ENCODE measurements at regions not wholly inside any gene's neighbourhood (a gene's known extent, or its start where the extent isn't known, plus 50 kb on each side); places are given as distances from the start of the nearest gene placed in this dataset.
"Not testable (repeated sequence)": the region's sequence is repeated elsewhere in the genome, so short reads cannot be mapped to it uniquely, and the experiment has no call there.

- not testable (repeated sequence) for H3K27ac ChIP-seq
These were observed 173.9 kb downstream of the TJP1 start for GRCh38 chr15:29648415-29648814.

- no peak for TF ChIP-seq CTCF (conservative IDR thresholded peaks at IDR 0.05)
These were observed 176.4 kb downstream of the TJP1 start for GRCh38 chr15:29645841-29646240.

GRCh38 chr15:29644361-29644760 is 177.9 kb downstream of the TJP1 start:
- H3K27ac ChIP-seq = not testable (repeated sequence)

More at GRCh38 chr15:29645841-29646240, 176.4 kb downstream of the TJP1 start:
- no peak overlapping the region for H3K27ac ChIP-seq

GRCh38 chr15:29638781-29639180 is 183.5 kb downstream of the TJP1 start:
- H3K27ac ChIP-seq = no peak overlapping the region
- TF ChIP-seq CTCF (conservative IDR thresholded peaks at IDR 0.05) = no peak

GRCh38 chr15:29638011-29638410 is 184.3 kb downstream of the TJP1 start:
- no peak for TF ChIP-seq CTCF (conservative IDR thresholded peaks at IDR 0.05)
- H3K27ac ChIP-seq = no peak overlapping the region

GRCh38 chr15:29637555-29637954 is 184.7 kb downstream of the TJP1 start:
- no peak overlapping the region for H3K27ac ChIP-seq
- TF ChIP-seq CTCF (conservative IDR thresholded peaks at IDR 0.05) = no peak

- H3K27ac ChIP-seq = no peak overlapping the region
- TF ChIP-seq CTCF (conservative IDR thresholded peaks at IDR 0.05) = no peak
These were observed 185.3 kb downstream of the TJP1 start for GRCh38 chr15:29636921-29637320.

- no peak for TF ChIP-seq CTCF (conservative IDR thresholded peaks at IDR 0.05)
- H3K27ac ChIP-seq = no peak overlapping the region
These were observed 186.1 kb downstream of the TJP1 start for GRCh38 chr15:29636140-29636539.

- no peak for TF ChIP-seq CTCF (conservative IDR thresholded peaks at IDR 0.05)
These were observed 186.7 kb downstream of the TJP1 start for GRCh38 chr15:29635513-29636098.

More at GRCh38 chr15:29635513-29636098, 186.7 kb downstream of the TJP1 start:
- no peak overlapping the region for H3K27ac ChIP-seq

Data from VCaP (cell line).